ENCODE measurements at regions not wholly inside any gene's neighbourhood (a gene's known extent, or its start where the extent isn't known, plus 50 kb on each side); places are given as distances from the start of the nearest gene placed in this dataset.

DNA sequence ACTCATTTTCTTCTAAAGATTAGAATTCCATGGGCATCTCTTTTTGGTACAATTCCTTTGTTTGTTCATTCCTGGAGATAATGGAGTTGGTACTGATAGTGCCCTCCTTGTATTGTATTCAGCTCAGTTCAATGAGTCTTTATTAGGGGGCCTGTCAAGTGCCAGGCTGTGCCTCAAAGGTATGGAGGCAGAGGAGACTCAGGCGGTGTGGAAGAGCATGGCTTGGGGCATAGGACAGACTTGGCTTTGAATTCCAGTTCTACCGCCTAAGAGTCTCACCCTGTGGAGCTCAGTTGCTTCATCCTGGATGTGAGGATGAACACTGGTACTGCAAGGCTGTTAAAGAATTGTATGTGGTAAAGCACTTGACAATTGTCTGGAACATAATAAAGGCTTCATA is 196.6 kb upstream of the IL12A start:
- Histone ChIP-seq H3K4me1 (ENCODE audit: control insufficient read depth, extremely low read depth, insufficient read depth, low read length) (peaks cover 41% of the 10 kb centered on the region), H3K4me3 (ENCODE audit: control insufficient read depth in 2 of 3, extremely low read depth in 1 of 3, insufficient read depth in 2 of 3, low read depth in 1 of 3, low read length in 3 of 3) (no peak overlapping the region), H3K9me3 (ENCODE audit: control insufficient read depth, low read depth, low read length) (no peaks in the 10 kb centered on the region), H3K27me3 (ENCODE audit: control insufficient read depth, extremely low read depth, insufficient read depth, low read length) (no peaks in the 10 kb centered on the region), H3K9me1 (ENCODE audit: control insufficient read depth, extremely low read depth, insufficient read depth, low read length) (no peaks in the 10 kb centered on the region), H3K79me2 (ENCODE audit: control insufficient read depth, insufficient read depth, low read length) (peaks cover 90% of the 10 kb centered on the region), H4K20me1 (ENCODE audit: control insufficient read depth, extremely low read depth, insufficient read depth, low read length) (no peaks in the 10 kb centered on the region), H2AFZ (ENCODE audit: control insufficient read depth, low read length) (no peak overlapping the region), H3K27ac (ENCODE audit: control insufficient read depth, insufficient read depth, low read length) (no peak overlapping the region), H3K9ac (ENCODE audit: control insufficient read depth, extremely low read depth, insufficient read depth, low read length) (no peak overlapping the region), H3K36me3 (ENCODE audit: control insufficient read depth in 2 of 2, extremely low read depth in 1 of 2, insufficient read depth in 2 of 2, low read length in 2 of 2) (peaks cover 2 to 4% of the 10 kb centered on the region in 2 experiments), H3K4me2 (ENCODE audit: control insufficient read depth, extremely low read depth, insufficient read depth, low read depth, low read length) (no peak overlapping the region)
- DNase-seq (ENCODE audit: low read depth, low spot score) (no peak), FAIRE-seq (no peak)
- TF ChIP-seq, protein P1, sequence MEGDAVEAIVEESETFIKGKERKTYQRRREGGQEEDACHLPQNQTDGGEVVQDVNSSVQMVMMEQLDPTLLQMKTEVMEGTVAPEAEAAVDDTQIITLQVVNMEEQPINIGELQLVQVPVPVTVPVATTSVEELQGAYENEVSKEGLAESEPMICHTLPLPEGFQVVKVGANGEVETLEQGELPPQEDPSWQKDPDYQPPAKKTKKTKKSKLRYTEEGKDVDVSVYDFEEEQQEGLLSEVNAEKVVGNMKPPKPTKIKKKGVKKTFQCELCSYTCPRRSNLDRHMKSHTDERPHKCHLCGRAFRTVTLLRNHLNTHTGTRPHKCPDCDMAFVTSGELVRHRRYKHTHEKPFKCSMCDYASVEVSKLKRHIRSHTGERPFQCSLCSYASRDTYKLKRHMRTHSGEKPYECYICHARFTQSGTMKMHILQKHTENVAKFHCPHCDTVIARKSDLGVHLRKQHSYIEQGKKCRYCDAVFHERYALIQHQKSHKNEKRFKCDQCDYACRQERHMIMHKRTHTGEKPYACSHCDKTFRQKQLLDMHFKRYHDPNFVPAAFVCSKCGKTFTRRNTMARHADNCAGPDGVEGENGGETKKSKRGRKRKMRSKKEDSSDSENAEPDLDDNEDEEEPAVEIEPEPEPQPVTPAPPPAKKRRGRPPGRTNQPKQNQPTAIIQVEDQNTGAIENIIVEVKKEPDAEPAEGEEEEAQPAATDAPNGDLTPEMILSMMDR (optimal IDR thresholded peaks at IDR 0.05 in 1 of 3, IDR thresholded peaks at IDR 0.05 in 1 of 3, conservative IDR thresholded peaks at IDR 0.05 in 1 of 3; ENCODE audit: extremely low read depth in 1 of 3, insufficient read depth in 2 of 3, low read length in 3 of 3), result no peak
- no peak for TF ChIP-seq EZH2 (IDR thresholded peaks at IDR 0.05; ENCODE audit: low read length)
- dilution Hi-C loops (cut with MboI; ENCODE audit: extremely low pct_ligation_motif_present, low sequenced_read_pairs), result no loop called here

DNA sequence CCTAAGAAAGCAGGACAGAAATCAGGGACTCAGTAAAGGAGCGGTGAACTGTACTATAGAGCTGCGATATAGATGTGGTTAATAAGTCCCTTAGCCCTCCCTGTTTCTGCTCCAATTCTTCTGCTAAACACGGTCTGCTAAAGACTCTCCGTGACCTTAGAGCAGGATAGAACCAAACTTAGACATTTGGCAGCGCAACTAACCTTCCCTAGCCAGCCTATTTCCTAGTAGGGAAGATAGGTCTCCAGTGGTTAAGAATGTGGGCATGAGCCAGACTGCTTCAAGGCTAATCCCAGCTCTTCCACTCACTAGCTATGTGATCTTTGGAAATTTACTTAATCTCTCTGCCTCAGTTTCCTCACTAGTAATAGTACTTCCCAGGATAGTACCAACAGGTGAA is 193.6 kb upstream of the IL12A start:
- Histone ChIP-seq H3K27ac (ENCODE audit: control insufficient read depth, insufficient read depth, low read length) (no peak overlapping the region), H3K4me2 (ENCODE audit: control insufficient read depth, extremely low read depth, insufficient read depth, low read depth, low read length) (no peak overlapping the region), H3K79me2 (ENCODE audit: control insufficient read depth, insufficient read depth, low read length) (peaks cover 91% of the 10 kb centered on the region), H3K4me3 (ENCODE audit: control insufficient read depth in 2 of 3, extremely low read depth in 1 of 3, insufficient read depth in 2 of 3, low read depth in 1 of 3, low read length in 3 of 3) (no peak overlapping the region), H3K9me1 (ENCODE audit: control insufficient read depth, extremely low read depth, insufficient read depth, low read length) (peaks cover 3% of the 10 kb centered on the region), H2AFZ (ENCODE audit: control insufficient read depth, low read length) (no peak overlapping the region), H4K20me1 (ENCODE audit: control insufficient read depth, extremely low read depth, insufficient read depth, low read length) (no peaks in the 10 kb centered on the region), H3K36me3 (ENCODE audit: control insufficient read depth in 2 of 2, extremely low read depth in 1 of 2, insufficient read depth in 2 of 2, low read length in 2 of 2) (peaks cover 2 to 4% of the 10 kb centered on the region in 2 experiments), H3K9me3 (ENCODE audit: control insufficient read depth, low read depth, low read length) (no peaks in the 10 kb centered on the region), H3K9ac (ENCODE audit: control insufficient read depth, extremely low read depth, insufficient read depth, low read length) (no peak overlapping the region), H3K4me1 (ENCODE audit: control insufficient read depth, extremely low read depth, insufficient read depth, low read length) (peaks cover 19% of the 10 kb centered on the region), H3K27me3 (ENCODE audit: control insufficient read depth, extremely low read depth, insufficient read depth, low read length) (no peaks in the 10 kb centered on the region)
- TF ChIP-seq, protein P1 (optimal IDR thresholded peaks at IDR 0.05 in 1 of 3, IDR thresholded peaks at IDR 0.05 in 1 of 3, conservative IDR thresholded peaks at IDR 0.05 in 1 of 3; ENCODE audit: extremely low read depth in 1 of 3, insufficient read depth in 2 of 3, low read length in 3 of 3), result no peak
- TF ChIP-seq EZH2 (IDR thresholded peaks at IDR 0.05; ENCODE audit: low read length), result no peak
- DNase-seq (ENCODE audit: low read depth, low spot score) (no peak), FAIRE-seq (peak; percentile 32)
- dilution Hi-C loops (cut with MboI; ENCODE audit: extremely low pct_ligation_motif_present, low sequenced_read_pairs), result no loop called here
